ENCODE measurements at regions not wholly inside any gene's neighbourhood (a gene's known extent, or its start where the extent isn't known, plus 50 kb on each side); places are given as distances from the start of the nearest gene placed in this dataset.

DNA sequence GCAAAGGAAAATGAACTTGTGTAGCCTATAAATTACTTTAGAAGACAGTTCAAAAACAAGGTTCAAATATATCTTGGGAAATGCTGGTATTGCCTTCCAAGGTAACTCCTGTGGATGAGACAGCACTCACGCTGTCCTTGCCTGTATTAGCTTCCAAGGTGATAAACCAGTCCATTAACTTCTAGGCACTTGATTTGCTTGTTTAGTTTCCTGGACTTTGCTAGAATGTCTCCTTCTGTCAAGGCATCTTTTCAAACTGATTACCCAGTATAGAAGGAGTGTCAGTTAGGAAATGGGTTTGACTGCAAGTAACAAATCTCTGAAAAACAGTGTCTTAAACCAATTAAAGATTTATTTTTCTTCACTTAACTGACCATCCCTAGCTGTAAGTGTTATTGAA lies 103.4 kb upstream of the SLC22A23 start:
- H3K9me3 ChIP-seq (replicated peaks in 1 of 3) = peaks cover 0 to 5% (median 0%) of the 10 kb centered on the region in 3 donors
- H3K27ac ChIP-seq = no peak overlapping the region
- intact Hi-C loops (cut with DNase I) = no loop called here
- DNase-seq = no peak
- H3K36me3 ChIP-seq (replicated peaks in 1 of 2) = no peaks in the 10 kb centered on the region
- H3K4me3 ChIP-seq = no peak overlapping the region
- no peak for TF ChIP-seq POLR2A (IDR thresholded peaks at IDR 0.05)
- TF ChIP-seq, protein P1, sequence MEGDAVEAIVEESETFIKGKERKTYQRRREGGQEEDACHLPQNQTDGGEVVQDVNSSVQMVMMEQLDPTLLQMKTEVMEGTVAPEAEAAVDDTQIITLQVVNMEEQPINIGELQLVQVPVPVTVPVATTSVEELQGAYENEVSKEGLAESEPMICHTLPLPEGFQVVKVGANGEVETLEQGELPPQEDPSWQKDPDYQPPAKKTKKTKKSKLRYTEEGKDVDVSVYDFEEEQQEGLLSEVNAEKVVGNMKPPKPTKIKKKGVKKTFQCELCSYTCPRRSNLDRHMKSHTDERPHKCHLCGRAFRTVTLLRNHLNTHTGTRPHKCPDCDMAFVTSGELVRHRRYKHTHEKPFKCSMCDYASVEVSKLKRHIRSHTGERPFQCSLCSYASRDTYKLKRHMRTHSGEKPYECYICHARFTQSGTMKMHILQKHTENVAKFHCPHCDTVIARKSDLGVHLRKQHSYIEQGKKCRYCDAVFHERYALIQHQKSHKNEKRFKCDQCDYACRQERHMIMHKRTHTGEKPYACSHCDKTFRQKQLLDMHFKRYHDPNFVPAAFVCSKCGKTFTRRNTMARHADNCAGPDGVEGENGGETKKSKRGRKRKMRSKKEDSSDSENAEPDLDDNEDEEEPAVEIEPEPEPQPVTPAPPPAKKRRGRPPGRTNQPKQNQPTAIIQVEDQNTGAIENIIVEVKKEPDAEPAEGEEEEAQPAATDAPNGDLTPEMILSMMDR (IDR thresholded peaks at IDR 0.05) = no peak
- WGBS, 4 donors = 52 to 86% (median 75%) methylated on average over 1 of the region's 1 CpG
- H3K27me3 ChIP-seq = no peaks in the 10 kb centered on the region
- H3K4me1 ChIP-seq (replicated peaks in 1 of 2) = no peaks in the 10 kb centered on the region

DNA sequence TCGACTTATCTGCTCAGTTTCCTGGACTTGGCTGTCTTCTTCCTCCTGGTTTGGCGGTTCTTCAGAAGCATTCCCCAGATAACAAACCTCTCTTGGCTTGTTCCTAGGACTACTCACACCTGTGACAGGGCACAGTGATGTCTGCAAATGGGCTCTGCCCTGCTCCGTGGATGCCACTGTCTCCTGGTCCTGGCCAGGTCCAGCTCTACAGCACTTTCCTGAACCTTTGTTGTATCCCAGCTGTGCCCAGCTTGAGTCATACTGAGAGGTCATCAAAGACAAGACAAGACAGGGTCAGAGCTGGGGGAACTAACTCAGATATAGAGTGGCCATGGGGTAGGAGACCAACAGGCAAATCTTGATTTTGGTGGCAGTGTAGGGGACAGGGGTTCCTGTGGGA lies 102.7 kb upstream of the SLC22A23 start:
- Histone ChIP-seq H3K36me3 (replicated peaks in 1 of 2) (no peaks in the 10 kb centered on the region), H3K27ac (no peak overlapping the region), H3K27me3 (no peaks in the 10 kb centered on the region), H3K4me1 (replicated peaks in 1 of 2) (no peaks in the 10 kb centered on the region), H3K9me3 (replicated peaks in 1 of 3) (peaks cover 0 to 6% (median 0%) of the 10 kb centered on the region in 3 donors), H3K4me3 (no peak overlapping the region)
- no peak for DNase-seq
- 80 to 93% (median 84%) methylated on average over 3 of the region's 3 CpGs for WGBS, 4 donors
- intact Hi-C loops (cut with DNase I) = no loop called here
- TF ChIP-seq, protein P1 (IDR thresholded peaks at IDR 0.05) = no peak
- TF ChIP-seq POLR2A (IDR thresholded peaks at IDR 0.05) = no peak

DNA sequence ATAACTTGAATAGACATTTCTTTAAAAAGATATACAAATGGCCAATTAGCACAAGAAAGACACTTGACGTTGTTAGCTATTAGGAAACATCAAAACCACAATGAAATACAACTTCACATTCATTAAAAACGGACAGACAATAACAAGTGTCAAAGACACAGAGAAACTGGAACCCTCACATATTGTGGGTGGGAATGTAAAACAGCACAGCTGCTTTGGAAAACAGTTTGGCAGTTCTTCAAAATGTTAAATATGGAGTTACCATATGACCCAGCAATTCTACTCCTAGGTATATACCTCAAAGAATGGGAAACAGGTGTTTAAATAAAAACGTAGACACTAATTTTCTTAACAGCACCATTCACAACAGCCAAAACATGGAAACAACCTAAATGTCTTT lies 100.5 kb upstream of the SLC22A23 start:
- Histone ChIP-seq H3K27me3 (no peaks in the 10 kb centered on the region), H3K27ac (no peak overlapping the region), H3K36me3 (replicated peaks in 1 of 2) (no peaks in the 10 kb centered on the region), H3K4me1 (replicated peaks in 1 of 2) (no peaks in the 10 kb centered on the region), H3K4me3 (no peak overlapping the region), H3K9me3 (replicated peaks in 1 of 3) (peaks cover 0 to 14% (median 0%) of the 10 kb centered on the region in 3 donors)
- 52 to 75% (median 60%) methylated on average over 3 of the region's 3 CpGs for WGBS, 4 donors
- TF ChIP-seq POLR2A (IDR thresholded peaks at IDR 0.05) = no peak
- TF ChIP-seq, protein P1 (IDR thresholded peaks at IDR 0.05) = no peak
- DNase-seq = no peak
- intact Hi-C loops (cut with DNase I) = no loop called here

DNA sequence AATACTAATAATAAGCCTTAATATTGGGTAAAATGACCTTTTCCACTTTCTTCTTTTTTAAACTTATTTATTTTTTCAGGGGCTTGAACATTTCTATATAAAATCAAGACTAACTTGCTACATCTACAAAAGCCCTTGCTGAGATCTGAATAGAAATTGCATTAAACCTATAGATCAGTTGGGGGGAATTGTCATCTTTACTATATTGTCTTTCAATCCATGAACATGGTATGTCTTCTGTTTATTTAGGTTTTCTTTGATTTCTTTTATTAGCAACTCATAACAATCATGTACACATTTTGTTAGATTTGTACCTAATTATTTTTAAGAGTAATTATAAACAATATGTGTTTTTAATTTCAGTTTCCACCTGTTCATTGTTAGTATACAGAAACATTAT lies 96.4 kb upstream of the SLC22A23 start:
- intact Hi-C loops (cut with DNase I) = no loop called here
- Histone ChIP-seq H3K9me3 (replicated peaks in 1 of 3) (peaks cover 0 to 15% (median 0%) of the 10 kb centered on the region in 3 donors), H3K4me3 (no peak overlapping the region), H3K27ac (no peak overlapping the region), H3K4me1 (replicated peaks in 1 of 2) (no peaks in the 10 kb centered on the region), H3K36me3 (replicated peaks in 1 of 2) (no peaks in the 10 kb centered on the region), H3K27me3 (no peaks in the 10 kb centered on the region)
- TF ChIP-seq POLR2A (IDR thresholded peaks at IDR 0.05) = no peak
- TF ChIP-seq, protein P1 (IDR thresholded peaks at IDR 0.05) = no peak
- DNase-seq = no peak
